ENCODE measurements at regions not wholly inside any gene's neighbourhood (a gene's known extent, or its start where the extent isn't known, plus 50 kb on each side); places are given as distances from the start of the nearest gene placed in this dataset.

DNA sequence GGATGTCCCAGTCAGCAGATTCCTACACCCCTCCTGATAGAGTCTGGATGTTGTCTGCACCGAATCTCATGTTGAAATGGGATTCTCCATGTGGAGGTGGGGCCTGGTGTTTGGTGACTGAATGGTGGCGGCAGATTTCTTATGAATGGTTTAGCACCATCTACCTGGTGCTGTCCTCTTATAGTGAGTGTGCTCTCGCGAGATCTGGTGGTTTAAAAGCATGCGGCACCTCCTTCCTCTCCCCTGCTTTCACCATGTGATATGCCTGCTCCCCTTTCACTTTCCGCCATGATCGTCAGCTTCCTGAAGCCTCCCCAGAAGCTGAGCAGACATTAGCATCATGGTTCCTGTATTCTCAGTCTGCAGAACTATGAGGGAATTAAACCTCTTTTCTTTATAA lies 135.2 kb upstream of the SLC6A11 start:
- DNase-seq (ENCODE audit: low read depth) = no peak
- no peak overlapping the region for H3K4me3 ChIP-seq (ENCODE audit: low read depth, low read length)
- TF ChIP-seq, protein P1, sequence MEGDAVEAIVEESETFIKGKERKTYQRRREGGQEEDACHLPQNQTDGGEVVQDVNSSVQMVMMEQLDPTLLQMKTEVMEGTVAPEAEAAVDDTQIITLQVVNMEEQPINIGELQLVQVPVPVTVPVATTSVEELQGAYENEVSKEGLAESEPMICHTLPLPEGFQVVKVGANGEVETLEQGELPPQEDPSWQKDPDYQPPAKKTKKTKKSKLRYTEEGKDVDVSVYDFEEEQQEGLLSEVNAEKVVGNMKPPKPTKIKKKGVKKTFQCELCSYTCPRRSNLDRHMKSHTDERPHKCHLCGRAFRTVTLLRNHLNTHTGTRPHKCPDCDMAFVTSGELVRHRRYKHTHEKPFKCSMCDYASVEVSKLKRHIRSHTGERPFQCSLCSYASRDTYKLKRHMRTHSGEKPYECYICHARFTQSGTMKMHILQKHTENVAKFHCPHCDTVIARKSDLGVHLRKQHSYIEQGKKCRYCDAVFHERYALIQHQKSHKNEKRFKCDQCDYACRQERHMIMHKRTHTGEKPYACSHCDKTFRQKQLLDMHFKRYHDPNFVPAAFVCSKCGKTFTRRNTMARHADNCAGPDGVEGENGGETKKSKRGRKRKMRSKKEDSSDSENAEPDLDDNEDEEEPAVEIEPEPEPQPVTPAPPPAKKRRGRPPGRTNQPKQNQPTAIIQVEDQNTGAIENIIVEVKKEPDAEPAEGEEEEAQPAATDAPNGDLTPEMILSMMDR (conservative IDR thresholded peaks at IDR 0.05; ENCODE audit: low read depth, low read length) = no peak

DNA sequence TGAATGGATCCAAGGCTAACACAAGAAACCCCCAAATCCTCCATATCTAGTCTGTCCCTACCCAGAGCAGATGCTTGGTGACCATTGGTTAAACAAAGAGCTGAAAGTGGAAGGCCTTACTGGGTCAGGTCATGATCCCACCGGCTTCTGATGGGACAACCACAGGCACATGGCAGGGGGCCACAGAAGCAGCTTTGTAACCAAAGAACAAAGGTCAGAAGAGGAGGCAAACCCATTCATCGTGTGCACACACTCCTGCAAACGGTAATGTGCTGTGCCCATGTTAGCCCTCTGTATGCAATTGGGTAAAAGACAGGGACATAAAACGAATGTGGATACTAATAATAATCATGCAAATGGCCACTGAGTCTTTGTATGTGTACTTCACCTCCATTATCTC lies 133.3 kb upstream of the SLC6A11 start:
- DNase-seq (ENCODE audit: low read depth) = no peak
- H3K4me3 ChIP-seq (ENCODE audit: low read depth, low read length) = no peak overlapping the region
- TF ChIP-seq, protein P1 (conservative IDR thresholded peaks at IDR 0.05; ENCODE audit: low read depth, low read length) = no peak

DNA sequence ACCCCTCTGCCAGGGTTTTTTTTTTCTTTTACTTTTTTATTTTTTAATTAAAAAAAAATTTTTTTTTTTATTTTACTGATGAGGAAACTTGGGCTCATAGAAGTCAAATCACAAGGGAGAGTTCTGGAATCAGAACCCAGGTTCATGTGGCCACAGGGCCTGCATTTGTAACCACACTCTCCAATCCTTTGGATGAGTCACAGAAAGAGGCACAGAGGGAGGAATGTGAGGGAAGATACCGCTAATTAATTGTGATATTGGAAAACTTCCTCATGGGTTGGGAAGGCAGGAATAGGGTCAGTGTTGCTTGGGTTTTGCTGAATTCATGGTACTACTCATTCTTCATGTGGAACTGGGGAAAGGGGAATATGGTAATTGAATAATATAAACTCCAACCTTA lies 132.9 kb upstream of the SLC6A11 start:
- no peak for DNase-seq (ENCODE audit: low read depth)
- TF ChIP-seq, protein P1 (conservative IDR thresholded peaks at IDR 0.05; ENCODE audit: low read depth, low read length) = no peak
- no peak overlapping the region for H3K4me3 ChIP-seq (ENCODE audit: low read depth, low read length)

DNA sequence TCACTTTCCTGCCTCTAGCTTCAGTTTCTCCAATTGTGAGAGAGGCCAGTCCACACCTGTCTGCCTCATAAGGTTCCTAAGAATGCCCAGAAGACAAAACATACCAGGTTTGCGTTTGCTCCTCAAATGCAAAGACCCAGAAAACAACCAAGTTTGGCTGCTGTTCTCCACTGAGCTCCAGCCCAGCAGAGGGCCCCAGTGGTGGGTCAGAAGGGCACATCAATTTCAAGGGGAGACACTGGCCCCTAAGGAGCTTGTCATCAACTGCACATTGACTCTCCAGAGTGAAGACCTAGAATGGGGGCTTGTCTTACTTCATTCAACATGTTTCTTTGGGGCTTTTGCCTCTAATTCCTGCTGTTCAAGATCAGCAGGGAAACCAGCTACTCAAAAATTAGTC lies 127.9 kb upstream of the SLC6A11 start:
- H3K4me3 ChIP-seq (ENCODE audit: low read depth, low read length) = no peak overlapping the region
- TF ChIP-seq, protein P1 (conservative IDR thresholded peaks at IDR 0.05; ENCODE audit: low read depth, low read length) = no peak
- no peak for DNase-seq (ENCODE audit: low read depth)

DNA sequence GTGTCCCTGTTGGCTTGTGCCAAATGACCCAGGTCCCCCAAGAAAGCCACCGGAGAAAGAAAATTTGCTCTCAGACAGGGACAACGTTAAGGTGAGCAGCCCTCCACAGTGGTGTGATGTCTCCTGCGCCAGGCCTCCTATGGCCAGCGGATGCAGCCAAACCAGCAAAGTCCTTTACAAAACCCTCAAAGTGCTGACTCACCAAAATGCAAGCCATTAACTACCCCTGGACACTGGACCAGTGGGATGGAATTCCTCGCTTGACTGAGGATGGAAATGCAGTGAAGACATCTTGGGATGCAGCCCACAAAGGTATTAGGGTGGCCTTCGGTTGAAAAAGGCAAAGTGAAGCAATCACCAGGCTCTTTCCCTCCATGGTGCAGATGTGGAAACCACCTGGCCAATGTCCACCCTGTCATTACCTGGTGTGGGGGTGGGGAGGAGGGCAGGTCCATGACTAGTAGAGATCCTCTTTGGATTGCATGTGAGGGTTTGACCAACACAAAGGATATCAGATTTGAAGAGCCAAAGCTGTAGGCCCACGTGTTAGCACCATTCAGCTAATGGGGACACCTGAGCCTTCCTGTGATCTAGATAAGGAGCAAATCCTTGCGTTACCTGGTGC lies 127.4 kb upstream of the SLC6A11 start:
- DNase-seq (ENCODE audit: low read depth) = no peak
- no peak overlapping the region for H3K4me3 ChIP-seq (ENCODE audit: low read depth, low read length)
- TF ChIP-seq, protein P1 (conservative IDR thresholded peaks at IDR 0.05; ENCODE audit: low read depth, low read length) = no peak

DNA sequence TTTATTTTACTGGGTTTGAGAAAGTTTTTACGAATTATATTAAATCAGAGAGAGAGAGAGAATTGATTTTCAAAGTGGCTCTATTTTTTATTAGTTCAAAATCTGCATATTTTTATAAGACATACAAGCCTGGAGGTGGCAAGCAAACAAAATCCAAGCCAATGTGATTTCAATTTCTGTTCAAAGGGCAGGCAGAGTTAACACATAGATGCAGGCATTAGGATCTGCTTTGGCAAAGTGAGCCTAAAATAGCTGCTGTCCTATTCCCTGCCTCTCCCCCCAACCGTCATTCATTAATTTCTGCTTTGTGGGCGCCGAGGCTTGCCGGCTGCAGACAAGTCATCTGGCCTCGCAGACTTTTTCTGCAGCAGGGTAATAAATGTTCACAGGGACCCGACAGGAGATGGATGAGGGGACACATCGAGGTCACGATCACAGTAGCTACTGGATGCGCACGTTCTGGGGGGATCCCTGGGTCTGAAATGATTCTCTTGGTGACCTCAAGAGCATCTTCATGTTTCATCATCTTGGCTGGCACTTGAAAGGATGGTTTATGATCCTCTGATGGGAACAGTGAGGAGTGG lies 123.9 kb upstream of the SLC6A11 start:
- TF ChIP-seq, protein P1 (conservative IDR thresholded peaks at IDR 0.05; ENCODE audit: low read depth, low read length) = no peak
- no peak for DNase-seq (ENCODE audit: low read depth)

DNA sequence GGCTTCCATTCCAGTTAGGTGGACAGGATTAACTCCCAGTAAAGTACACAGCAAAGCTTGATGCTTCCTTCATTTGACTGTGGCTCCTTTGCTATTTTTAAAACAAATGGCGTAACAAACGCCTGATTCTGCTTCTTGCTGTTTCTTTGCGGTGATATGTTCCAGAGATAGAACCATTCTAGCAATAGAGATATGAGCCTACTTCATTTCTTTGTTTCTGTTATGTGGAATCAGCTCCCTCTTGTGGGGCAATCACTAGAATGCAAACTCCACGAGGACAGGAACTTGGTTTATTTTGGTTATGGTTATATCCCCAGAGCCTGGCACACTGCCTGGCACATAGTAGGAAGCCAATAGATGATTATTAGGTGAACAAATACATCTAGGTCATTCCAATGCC lies 122.6 kb upstream of the SLC6A11 start:
- DNase-seq (ENCODE audit: low read depth) = no peak
- no peak overlapping the region for H3K4me3 ChIP-seq (ENCODE audit: low read depth, low read length)
- TF ChIP-seq, protein P1 (conservative IDR thresholded peaks at IDR 0.05; ENCODE audit: low read depth, low read length) = peak; percentile 33

More for the DNA sequence above, 123.9 kb upstream of the SLC6A11 start:
- no peak overlapping the region for H3K4me3 ChIP-seq (ENCODE audit: low read depth, low read length)

All from epithelial cell of proximal tubule (primary cell).